Omental fat pad (tissue), 3 donors: ENCODE measurements at regions not wholly inside any gene's neighbourhood (a gene's known extent, or its start where the extent isn't known, plus 50 kb on each side); places are given as distances from the start of the nearest gene placed in this dataset.

Experiments used
- ATAC-seq: fragments of 150-250 bp; one replicate; pipeline ENCODE4 v1.9.1; 2016; ENCODE audit warnings: mild to moderate bottlenecking, moderate library complexity; ENCODE audit not compliant: low FRiP score
- DNase-seq: peaks from one replicate; pipeline ENCODE4 v3.0.0-alpha.2; 2019; ENCODE audit warnings: low spot score
- CTCF ChIP-seq, 3 donors: fragments of 450-650 bp; IDR thresholded peaks; one replicate each; pipeline ENCODE4 v1.5.1; 2016 to 2017; ENCODE audit warnings: antibody characterized with exemption in 3 of 3, mild to moderate bottlenecking in 3 of 3, moderate library complexity in 2 of 3

- no peak for ATAC-seq
- DNase-seq, result no peak
- no peak for TF ChIP-seq CTCF (IDR thresholded peaks at IDR 0.05)
Measured at GRCh38 chr12:127245437-127245836, 1021.5 kb upstream of the TMEM132C start.

- no peak for TF ChIP-seq CTCF (IDR thresholded peaks at IDR 0.05)
- ATAC-seq, result no peak
Measured at GRCh38 chr12:127247937-127248336, 1019.0 kb upstream of the TMEM132C start.

GRCh38 chr12:127249428-127249827, 1017.5 kb upstream of the TMEM132C start:
- ATAC-seq (no peak), DNase-seq (no peak)
- no peak for TF ChIP-seq CTCF (IDR thresholded peaks at IDR 0.05)

More at GRCh38 chr12:127247937-127248336, 1019.0 kb upstream of the TMEM132C start:
- no peak for DNase-seq

GRCh38 chr12:127253797-127254327, 1013.1 kb upstream of the TMEM132C start:
- no peak for DNase-seq
- TF ChIP-seq CTCF (IDR thresholded peaks at IDR 0.05), result no peak
- no peak for ATAC-seq

GRCh38 chr12:127254420-127254955, 1012.5 kb upstream of the TMEM132C start:
- DNase-seq, result no peak
- no peak for TF ChIP-seq CTCF (IDR thresholded peaks at IDR 0.05)
- no peak for ATAC-seq

GRCh38 chr12:127257366-127257935, 1009.5 kb upstream of the TMEM132C start:
- DNase-seq, result no peak
- ATAC-seq, result no peak

More at GRCh38 chr12:127257366-127257935, 1009.5 kb upstream of the TMEM132C start:
- no peak for TF ChIP-seq CTCF (IDR thresholded peaks at IDR 0.05)
